ENCODE measurements at regions not wholly inside any gene's neighbourhood (a gene's known extent, or its start where the extent isn't known, plus 50 kb on each side); places are given as distances from the start of the nearest gene placed in this dataset.
"Not testable (repeated sequence)": the region's sequence is repeated elsewhere in the genome, so short reads cannot be mapped to it uniquely, and the experiment has no call there.

DNA sequence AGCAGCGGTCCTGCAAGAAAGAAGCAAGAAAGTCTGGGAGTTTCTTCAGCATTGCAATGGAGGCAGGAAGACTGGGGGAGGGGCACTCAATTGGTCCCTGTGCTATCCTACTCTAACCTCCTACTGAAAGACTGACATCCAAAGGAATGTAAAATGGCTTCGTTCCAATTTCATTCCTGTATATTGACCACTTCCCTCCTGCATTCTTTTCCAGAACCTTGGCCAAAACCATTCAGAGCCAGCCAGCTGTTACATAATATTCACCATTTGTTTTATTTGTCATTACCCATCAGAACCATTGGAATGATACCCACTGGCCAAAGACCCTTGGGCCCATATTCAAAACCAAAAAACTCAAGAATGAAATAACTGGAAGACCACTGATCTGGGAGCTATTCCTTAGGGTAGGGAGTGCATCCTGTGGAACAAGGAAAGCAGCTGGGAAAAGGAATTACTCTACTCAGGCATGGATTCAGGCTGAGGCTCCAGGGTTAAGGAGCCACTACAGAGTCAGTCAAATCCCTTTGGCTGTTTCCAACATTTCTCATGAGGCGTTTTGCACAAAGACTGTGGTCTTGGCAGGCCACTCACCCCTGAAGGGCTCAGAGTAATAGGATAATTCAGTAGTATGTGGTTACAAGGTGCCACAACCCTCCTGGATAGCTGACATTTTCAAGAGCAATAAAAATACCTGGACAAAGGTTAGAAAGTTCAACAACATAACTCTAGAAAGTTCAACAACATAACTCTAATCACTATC lies 148.7 kb upstream of the SLC1A3 start:
- FAIRE-seq (no peak), DNase-seq (ENCODE audit: insufficient read length) (no peak)

DNA sequence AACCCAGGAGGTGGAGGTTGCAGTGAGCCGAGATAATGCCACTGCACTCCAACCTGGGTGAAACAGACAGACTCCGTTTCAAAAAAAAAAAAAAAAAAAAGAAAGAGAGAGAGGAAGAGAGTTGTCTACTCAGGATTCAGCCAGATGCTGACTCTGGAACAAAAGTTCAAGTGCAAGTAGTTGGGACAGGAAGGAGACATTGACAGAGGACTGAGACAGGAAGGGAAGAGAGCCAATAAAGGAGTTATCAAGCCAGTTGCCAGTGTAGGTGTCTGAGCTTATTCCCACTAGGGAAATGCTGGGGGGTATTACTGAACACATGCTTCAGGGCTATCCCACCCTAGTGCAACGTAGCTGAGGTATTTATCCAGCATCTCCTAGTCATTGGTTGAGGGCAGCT lies 147.7 kb upstream of the SLC1A3 start:
- no peak for DNase-seq (ENCODE audit: insufficient read length)
- FAIRE-seq = no peak
- no peak for TF ChIP-seq TAF1 (IDR thresholded peaks at IDR 0.05; ENCODE audit: borderline replicate concordance, low read depth, low read length)
- no peak for TF ChIP-seq POLR2AphosphoS5 (IDR thresholded peaks at IDR 0.05; ENCODE audit: low read depth, low read length)
- TF ChIP-seq POLR2A (IDR thresholded peaks at IDR 0.05; ENCODE audit: low read depth, low read length) = no peak

More for the DNA sequence above, 148.7 kb upstream of the SLC1A3 start:
- TF ChIP-seq POLR2A (IDR thresholded peaks at IDR 0.05; ENCODE audit: low read depth, low read length) = no peak
- TF ChIP-seq POLR2AphosphoS5 (IDR thresholded peaks at IDR 0.05; ENCODE audit: low read depth, low read length) = no peak
- no peak for TF ChIP-seq TAF1 (IDR thresholded peaks at IDR 0.05; ENCODE audit: borderline replicate concordance, low read depth, low read length)

DNA sequence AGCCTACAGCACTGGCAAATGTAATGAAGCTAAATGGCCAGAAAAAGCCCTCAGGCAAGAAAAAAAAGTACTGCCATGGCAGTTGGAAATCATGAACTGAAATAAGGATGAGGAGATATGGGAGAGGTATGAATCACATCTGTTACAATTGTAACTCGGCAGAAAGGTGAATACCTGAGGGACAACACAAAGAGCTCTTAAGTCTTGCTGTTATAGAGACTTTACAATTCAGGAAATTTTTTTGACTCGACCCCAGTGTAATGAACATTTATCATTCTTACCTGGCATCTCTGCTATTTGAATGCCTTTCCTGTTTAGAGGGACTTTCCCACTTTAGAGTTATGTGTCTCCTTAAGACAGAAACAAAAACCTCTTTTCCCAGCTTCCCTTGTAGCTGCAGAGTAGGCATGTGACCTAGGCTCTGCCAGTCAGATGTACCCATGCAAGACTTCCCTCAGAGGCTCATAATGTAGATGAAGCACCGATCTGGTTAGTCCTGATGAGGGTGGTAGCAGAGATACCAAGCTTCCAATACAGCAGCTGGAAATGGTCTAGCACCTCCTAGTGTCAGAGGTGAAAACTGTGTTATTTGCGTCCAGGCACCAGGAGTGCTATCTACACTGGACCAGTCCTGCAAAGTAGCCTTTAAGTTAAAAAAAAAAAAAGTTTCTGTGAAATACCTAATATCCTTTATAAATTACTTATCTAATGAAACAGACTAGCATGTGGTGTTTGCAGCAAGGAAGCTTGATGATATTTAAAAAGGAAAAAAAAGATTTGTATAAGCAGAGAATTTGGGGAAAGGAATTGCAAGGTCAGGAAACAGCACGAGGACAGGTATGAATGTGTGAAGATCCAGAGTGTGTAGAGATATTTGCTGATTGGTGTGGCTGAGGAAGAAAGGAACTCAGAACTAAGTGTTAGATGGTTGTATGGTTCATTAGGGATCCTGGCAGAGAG lies 146.9 kb upstream of the SLC1A3 start:
- no peak for TF ChIP-seq POLR2A (IDR thresholded peaks at IDR 0.05; ENCODE audit: low read depth, low read length)
- FAIRE-seq (no peak), DNase-seq (ENCODE audit: insufficient read length) (no peak)

DNA sequence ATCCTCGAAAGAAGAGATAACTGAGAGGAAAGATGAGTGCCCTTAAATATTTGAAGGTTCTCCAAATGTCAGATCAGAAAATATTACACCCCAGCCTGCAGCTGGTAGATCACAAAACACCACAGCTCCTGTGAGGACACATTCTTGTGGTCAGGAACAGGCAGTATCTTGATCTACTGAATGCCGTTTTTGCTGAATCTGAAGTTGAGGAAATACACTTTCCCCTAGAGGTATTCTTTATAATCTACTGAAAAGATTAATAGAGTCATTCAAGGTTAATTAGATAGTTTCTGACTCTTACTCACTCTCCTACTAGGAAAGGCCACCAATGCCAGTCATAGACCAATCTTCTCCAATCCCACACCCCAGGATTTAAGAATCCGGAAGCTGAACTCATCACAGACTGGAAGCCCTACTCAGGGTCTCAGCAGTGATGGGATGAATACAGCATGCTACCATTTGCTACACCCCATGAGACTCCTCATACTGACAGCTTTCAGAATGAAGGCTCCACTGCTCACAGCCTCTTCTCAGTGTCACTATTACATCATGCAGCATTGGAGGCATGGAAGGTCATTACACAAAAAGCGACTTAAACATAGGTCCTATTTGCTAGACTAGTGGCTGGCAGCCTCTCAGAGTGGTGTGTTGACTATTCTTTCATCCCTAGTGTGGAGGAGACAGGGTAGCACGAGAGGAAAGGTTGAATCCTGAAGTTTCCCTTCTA lies 143.9 kb upstream of the SLC1A3 start:
- DNase-seq (ENCODE audit: insufficient read length) = no peak

DNA sequence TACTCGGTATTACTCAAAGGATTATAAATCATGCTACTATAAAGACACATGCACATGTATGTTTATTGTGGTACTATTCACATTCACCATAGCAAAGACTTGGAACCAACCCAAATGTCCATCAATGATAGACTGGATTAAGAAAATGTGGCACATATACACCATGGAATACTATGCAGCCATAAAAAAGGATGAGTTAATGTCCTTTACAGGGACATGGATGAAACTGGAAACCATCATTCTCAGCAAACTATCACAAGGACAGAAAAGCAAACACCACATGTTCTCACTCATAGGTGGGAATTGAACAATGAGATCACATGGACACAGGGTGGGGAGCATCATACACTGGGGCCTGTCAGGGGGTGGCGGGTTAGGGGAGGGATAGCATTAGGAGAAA lies 130.5 kb upstream of the SLC1A3 start:
- DNase-seq (ENCODE audit: insufficient read length); FAIRE-seq: not testable (repeated sequence)

More for the DNA sequence above, 143.9 kb upstream of the SLC1A3 start:
- no peak for TF ChIP-seq POLR2A (IDR thresholded peaks at IDR 0.05; ENCODE audit: low read depth, low read length)
- no peak for TF ChIP-seq TAF1 (IDR thresholded peaks at IDR 0.05; ENCODE audit: borderline replicate concordance, low read depth, low read length)
- TF ChIP-seq POLR2AphosphoS5 (IDR thresholded peaks at IDR 0.05; ENCODE audit: low read depth, low read length) = no peak
- FAIRE-seq = no peak

DNA sequence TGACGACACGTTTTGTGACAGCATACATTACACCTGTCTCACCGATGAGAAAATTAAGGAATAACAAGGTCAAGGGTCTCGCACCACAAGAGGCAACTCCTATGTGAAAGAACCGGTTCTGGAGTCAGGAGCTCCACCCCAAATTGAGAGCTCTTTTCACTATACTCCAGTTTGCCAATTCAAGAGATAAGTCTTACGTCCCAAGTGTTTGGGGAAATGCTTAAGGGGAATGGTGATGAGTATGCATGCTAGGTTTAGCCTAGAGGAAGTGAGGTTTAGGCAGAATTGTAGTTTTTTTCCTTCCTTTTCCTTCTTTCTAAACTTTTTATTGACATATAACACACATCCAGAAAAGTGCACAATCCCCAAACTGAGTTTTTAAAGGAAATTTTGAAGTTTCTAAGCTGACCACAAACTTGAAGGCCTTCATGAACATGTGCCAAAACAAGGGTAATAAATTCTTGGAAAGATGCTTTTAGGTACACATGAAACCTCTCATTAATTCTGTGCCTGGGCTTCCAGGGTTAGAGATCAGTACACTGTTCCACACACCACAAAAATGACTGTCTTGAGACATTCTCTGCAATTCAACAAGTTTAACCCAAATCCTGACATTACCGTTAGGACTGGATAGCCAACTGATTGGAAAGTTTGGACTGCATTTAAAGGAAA lies 127.6 kb upstream of the SLC1A3 start:
- FAIRE-seq = no peak
- no peak for DNase-seq (ENCODE audit: insufficient read length)
- TF ChIP-seq POLR2A (IDR thresholded peaks at IDR 0.05; ENCODE audit: low read depth, low read length) = no peak
- TF ChIP-seq POLR2AphosphoS5 (IDR thresholded peaks at IDR 0.05; ENCODE audit: low read depth, low read length) = no peak
- no peak for TF ChIP-seq TAF1 (IDR thresholded peaks at IDR 0.05; ENCODE audit: borderline replicate concordance, low read depth, low read length)

DNA sequence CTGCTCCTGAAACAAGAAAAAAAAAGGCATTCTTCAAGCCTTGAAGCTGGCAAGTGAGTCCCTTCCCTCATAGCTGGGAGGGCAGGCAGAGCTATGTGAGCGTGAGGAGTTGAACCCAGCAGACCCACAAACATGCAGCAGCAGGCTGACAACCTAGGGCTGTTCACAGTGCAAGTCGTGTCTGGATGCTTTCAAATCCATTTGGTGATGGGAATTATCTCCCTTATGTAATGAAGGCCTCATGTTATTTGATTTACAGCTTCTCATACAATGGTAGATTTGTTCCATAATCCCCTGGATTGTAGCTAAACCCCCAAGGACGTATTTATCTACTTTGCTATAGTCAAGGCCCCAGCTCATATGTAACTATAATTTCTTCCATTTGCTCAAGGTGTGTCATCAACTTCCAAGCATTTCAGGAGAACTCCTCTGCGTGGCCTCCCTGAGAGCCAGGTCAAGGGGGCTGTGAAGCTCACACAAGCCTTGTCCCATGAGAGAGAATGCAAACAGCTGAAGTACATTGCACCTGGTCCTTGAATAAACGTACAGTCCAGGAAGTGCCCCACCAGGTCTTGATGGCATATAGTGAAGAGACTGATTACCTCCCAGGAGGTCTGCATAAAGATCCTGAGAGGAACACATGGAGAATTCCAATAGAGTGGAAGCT lies 124.8 kb upstream of the SLC1A3 start:
- FAIRE-seq = no peak
- TF ChIP-seq POLR2AphosphoS5 (IDR thresholded peaks at IDR 0.05; ENCODE audit: low read depth, low read length) (no peak), POLR2A (IDR thresholded peaks at IDR 0.05; ENCODE audit: low read depth, low read length) (no peak), TAF1 (IDR thresholded peaks at IDR 0.05; ENCODE audit: borderline replicate concordance, low read depth, low read length) (no peak)
- DNase-seq (ENCODE audit: insufficient read length) = no peak

DNA sequence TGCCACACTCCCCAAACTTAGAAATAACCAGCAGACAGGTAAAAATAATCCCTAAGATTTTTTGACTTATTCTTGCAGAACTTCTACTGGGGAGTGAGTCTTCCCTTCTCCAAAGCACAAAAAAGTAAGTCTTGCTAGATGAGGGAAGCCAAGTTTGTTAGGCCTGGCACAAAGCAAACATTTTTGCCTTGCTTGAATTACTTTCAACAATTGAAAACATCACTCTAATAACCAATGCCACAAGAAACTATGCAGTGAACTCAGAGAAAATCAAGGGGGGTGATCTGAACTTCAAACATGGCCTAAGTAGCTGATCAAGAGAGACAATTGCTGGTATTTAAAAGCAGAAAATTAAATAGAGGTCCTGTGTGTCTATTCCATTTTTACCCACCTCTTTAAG lies 123.6 kb upstream of the SLC1A3 start:
- no peak for FAIRE-seq
- no peak for DNase-seq (ENCODE audit: insufficient read length)
- TF ChIP-seq POLR2AphosphoS5 (IDR thresholded peaks at IDR 0.05; ENCODE audit: low read depth, low read length) (no peak), TAF1 (IDR thresholded peaks at IDR 0.05; ENCODE audit: borderline replicate concordance, low read depth, low read length) (no peak), POLR2A (IDR thresholded peaks at IDR 0.05; ENCODE audit: low read depth, low read length) (no peak)

DNA sequence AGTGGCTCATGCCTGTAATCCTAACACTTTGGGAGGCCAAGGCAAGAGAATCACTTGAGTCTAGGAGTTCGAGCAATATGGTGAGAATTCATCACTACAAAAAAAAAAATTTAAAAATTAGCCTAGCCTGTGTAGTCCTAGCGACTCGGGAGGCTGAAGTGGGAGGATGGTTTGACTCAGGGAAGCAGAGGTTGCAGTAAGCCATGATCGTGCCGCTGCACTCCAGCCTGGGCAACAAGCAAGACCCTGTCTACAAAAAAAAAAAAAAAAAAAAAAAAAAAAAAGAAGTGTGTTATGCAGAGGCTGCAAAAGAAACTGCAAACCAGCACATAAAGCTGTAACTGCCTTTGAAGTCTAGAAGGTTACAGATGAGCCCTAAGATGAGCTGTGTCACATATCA lies 116.9 kb upstream of the SLC1A3 start:
- FAIRE-seq (no peak), DNase-seq (ENCODE audit: insufficient read length) (no peak)
- TF ChIP-seq TAF1 (IDR thresholded peaks at IDR 0.05; ENCODE audit: borderline replicate concordance, low read depth, low read length) (no peak), POLR2AphosphoS5 (IDR thresholded peaks at IDR 0.05; ENCODE audit: low read depth, low read length) (no peak), POLR2A (IDR thresholded peaks at IDR 0.05; ENCODE audit: low read depth, low read length) (no peak)

DNA sequence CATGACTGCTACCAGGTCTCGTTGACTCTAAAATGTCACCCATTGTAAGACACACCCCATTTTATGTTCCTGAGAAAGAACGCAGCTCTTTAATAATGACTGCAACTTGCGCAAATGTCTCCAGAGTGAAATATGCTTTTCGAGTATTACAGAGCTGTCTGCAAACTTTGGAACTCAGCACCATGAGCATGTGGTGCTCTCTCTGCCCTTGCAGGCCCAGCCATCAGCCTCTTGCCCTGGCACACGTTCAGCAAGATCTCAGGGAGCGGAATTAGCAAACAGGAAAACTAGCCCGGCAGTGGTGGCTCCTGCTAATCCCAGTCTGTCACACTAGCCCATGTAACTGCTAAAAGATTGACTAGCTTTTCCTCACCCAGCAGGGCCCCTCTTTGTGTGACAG lies 114.5 kb upstream of the SLC1A3 start:
- TF ChIP-seq POLR2AphosphoS5 (IDR thresholded peaks at IDR 0.05; ENCODE audit: low read depth, low read length) (no peak), TAF1 (IDR thresholded peaks at IDR 0.05; ENCODE audit: borderline replicate concordance, low read depth, low read length) (no peak), POLR2A (IDR thresholded peaks at IDR 0.05; ENCODE audit: low read depth, low read length) (no peak)
- DNase-seq (ENCODE audit: insufficient read length) (no peak), FAIRE-seq (no peak)

Data from GM12892 (cell line).